ENCODE measurements at regions not wholly inside any gene's neighbourhood (a gene's known extent, or its start where the extent isn't known, plus 50 kb on each side); places are given as distances from the start of the nearest gene placed in this dataset.
A peak's percentile ranks its signal among the peaks of the same experiment; 100 is the strongest.

- no peak for DNase-seq (ENCODE audit: low read depth, low spot score)
Measured at GRCh38 chr16:86800894-86801293, 222.5 kb downstream of the FOXL1 start.

GRCh38 chr16:86802013-86802412, 223.7 kb downstream of the FOXL1 start:
- no peak for DNase-seq (ENCODE audit: low read depth, low spot score)

- DNase-seq (ENCODE audit: low read depth, low spot score) = no peak
Measured at GRCh38 chr16:86805188-86805587, 226.8 kb downstream of the FOXL1 start.

- no peak for DNase-seq (ENCODE audit: low read depth, low spot score)
Measured at GRCh38 chr16:86806181-86806837, 228.0 kb downstream of the FOXL1 start.

GRCh38 chr16:86806838-86807351, 228.5 kb downstream of the FOXL1 start:
- DNase-seq (ENCODE audit: low read depth, low spot score) = no peak

- DNase-seq (ENCODE audit: low read depth, low spot score) = no peak
Measured at GRCh38 chr16:86808863-86809444, 230.6 kb downstream of the FOXL1 start.

GRCh38 chr16:86809458-86809955, 231.2 kb downstream of the FOXL1 start:
- DNase-seq (ENCODE audit: low read depth, low spot score) = peak; percentile 97

- no peak for DNase-seq (ENCODE audit: low read depth, low spot score)
Measured at GRCh38 chr16:86810062-86810461, 231.7 kb downstream of the FOXL1 start.

- DNase-seq (ENCODE audit: low read depth, low spot score) = no peak
Measured at GRCh38 chr16:86812363-86812970, 234.1 kb downstream of the FOXL1 start.

- peak; percentile 53 for DNase-seq (ENCODE audit: low read depth, low spot score)
Measured at GRCh38 chr16:86814256-86814655, 235.9 kb downstream of the FOXL1 start.

- DNase-seq (ENCODE audit: low read depth, low spot score) = no peak
Measured at GRCh38 chr16:86816930-86817625, 238.7 kb downstream of the FOXL1 start.

- no peak for DNase-seq (ENCODE audit: low read depth, low spot score)
Measured at GRCh38 chr16:86818671-86819532, 240.6 kb downstream of the FOXL1 start.

- DNase-seq (ENCODE audit: low read depth, low spot score) = no peak
Measured at GRCh38 chr16:86819533-86819892, 241.2 kb downstream of the FOXL1 start.

- no peak for DNase-seq (ENCODE audit: low read depth, low spot score)
Measured at GRCh38 chr16:86821895-86822294, 243.5 kb downstream of the FOXL1 start.

GRCh38 chr16:86823125-86823524, 244.8 kb downstream of the FOXL1 start:
- peak; percentile 82 for DNase-seq (ENCODE audit: low read depth, low spot score)

GRCh38 chr16:86823888-86824671, 245.7 kb downstream of the FOXL1 start:
- DNase-seq (ENCODE audit: low read depth, low spot score) = peak; percentile 95

- peak; percentile 64 for DNase-seq (ENCODE audit: low read depth, low spot score)
Measured at GRCh38 chr16:86824751-86825296, 246.5 kb downstream of the FOXL1 start.

GRCh38 chr16:86825631-86826030, 247.3 kb downstream of the FOXL1 start:
- no peak for DNase-seq (ENCODE audit: low read depth, low spot score)

GRCh38 chr16:86826941-86827340, 248.6 kb downstream of the FOXL1 start:
- DNase-seq (ENCODE audit: low read depth, low spot score) = peak; percentile 78

GRCh38 chr16:86827521-86827920, 249.2 kb downstream of the FOXL1 start:
- peak; percentile 57 for DNase-seq (ENCODE audit: low read depth, low spot score)

Measured in astrocyte of the hippocampus (primary cell).